Activated CD8-positive, alpha-beta memory T cell treated with anti-CD3 and anti-CD28 coated beads for 36 hours (primary cell): ENCODE measurements at regions not wholly inside any gene's neighbourhood (a gene's known extent, or its start where the extent isn't known, plus 50 kb on each side); places are given as distances from the start of the nearest gene placed in this dataset.

Source experiments
- CTCF ChIA-PET: fragments of 350-600 bp; sonication (Branson Sonifier 250); formaldehyde crosslinking; loops from one replicate; lab custom pipeline; 2021; ENCODE audit warnings: antibody characterized with exemption; lab: Charles Lee
- POLR2A ChIA-PET: fragments of 350-600 bp; sonication (Branson Sonifier 250); formaldehyde crosslinking; loops from one replicate; lab custom pipeline; 2021; ENCODE audit warnings: antibody characterized with exemption; lab: Charles Lee

DNA sequence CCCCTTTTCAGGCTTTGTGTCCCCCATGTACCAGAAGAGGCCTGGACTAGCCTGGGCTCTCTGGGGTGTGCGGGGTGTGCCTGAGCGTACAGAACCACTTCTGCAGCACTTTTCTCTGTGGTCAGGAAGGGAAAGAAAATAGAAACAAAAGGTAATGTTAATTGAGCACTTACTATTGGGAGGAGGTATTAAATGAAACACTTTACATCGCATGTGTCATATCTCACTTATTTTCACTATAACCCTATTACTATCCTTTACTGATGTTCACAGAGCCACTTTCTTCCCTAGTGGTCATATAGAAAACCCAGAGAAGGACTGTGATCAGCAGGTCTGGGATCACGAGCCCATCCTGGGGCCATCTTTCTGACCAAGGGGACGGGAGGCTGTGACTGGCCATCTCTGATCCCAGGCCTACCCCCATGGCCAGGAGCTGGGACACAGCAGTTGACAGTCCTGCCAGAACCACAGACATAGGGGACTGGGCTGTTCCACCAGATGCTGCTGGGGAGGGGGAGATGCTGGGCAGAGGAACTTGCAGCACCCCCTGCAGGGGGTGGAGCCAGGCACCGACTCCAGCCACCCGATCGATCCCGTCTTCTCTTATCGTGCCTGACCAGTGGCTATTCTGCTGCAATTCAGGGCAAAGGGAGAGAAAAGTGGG is 107.6 kb downstream of the VEGFA start:
- POLR2A ChIA-PET: no interaction called here

DNA sequence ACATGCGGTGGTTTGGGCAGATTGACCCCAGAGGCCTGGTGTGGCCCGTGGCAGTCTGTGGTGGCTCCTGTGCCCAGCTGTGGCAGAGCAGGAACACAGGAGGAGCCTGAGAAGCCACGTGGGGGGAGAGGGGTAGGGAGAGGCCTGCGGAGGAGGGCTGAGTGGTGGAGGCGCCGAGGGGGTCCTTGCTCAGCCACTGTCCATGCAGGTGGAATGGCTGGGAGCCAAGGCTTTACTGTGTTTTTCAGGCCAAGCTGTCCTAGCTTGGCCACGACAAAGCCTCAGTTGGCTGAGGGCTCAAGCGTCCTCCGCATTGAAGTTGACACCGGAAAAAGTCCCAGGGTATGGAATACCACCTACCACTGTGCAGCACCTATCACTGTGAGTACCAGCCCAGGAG is 107.0 kb downstream of the VEGFA start:
- ChIA-PET POLR2A (no interaction called here), CTCF (no interaction called here)

More for the DNA sequence above, 107.6 kb downstream of the VEGFA start:
- CTCF ChIA-PET: no interaction called here

DNA sequence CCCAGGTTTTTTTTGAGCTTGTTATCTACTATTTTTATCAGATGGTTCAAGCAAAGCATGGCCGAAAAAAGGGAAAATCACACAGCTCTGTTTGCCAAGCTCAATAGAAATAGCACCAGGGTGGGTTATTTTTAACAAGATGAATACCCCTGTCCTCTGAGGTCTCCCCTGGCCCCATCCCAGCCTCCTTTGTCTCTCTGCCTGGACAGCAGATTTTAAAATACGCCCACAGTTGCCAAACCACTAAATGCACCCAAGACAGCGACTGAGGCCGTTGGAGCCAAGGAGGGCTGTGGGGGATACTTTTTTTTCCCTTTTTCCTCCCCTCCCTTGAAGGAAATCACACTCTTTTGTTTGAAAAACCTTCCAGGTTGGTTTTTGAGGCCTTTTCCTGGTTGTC is 106.6 kb downstream of the VEGFA start:
- ChIA-PET CTCF (no interaction called here), POLR2A (no interaction called here)

DNA sequence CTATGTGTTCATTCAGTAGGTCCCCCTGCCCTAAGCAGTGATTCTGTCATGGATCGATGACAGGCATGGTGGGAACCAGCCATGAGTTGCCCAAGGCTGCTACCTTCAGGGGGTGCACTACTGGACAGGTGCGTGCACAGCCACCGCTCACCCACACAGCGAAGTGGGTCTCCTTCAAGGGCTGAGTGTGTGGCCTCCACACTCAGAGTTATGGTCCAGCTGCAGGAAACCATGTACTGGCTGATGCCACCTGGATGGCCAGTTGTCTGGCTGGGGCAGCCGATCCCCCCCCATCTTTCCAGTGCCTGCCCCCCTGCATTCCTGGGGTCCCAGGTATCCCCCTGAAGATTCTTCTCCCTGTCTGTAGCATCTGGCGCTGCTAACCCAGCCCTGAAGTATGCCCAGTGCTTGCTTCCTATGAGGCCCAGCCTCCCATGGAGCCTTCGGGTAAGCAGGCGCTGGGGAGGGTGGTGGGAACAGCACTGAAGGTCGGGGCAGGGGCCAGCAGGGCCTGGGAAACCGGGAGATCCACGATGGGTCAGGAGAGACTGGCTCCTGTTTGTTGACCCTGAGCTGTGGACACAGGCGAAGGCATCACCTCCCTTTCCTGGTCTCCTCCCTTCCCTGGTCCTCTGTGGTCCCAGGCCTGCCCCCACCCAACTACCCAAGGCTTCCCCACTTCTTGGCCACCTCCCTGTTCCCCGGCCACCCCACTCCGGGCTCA is 106.0 kb downstream of the VEGFA start:
- POLR2A ChIA-PET: no interaction called here
- CTCF ChIA-PET: no interaction called here

DNA sequence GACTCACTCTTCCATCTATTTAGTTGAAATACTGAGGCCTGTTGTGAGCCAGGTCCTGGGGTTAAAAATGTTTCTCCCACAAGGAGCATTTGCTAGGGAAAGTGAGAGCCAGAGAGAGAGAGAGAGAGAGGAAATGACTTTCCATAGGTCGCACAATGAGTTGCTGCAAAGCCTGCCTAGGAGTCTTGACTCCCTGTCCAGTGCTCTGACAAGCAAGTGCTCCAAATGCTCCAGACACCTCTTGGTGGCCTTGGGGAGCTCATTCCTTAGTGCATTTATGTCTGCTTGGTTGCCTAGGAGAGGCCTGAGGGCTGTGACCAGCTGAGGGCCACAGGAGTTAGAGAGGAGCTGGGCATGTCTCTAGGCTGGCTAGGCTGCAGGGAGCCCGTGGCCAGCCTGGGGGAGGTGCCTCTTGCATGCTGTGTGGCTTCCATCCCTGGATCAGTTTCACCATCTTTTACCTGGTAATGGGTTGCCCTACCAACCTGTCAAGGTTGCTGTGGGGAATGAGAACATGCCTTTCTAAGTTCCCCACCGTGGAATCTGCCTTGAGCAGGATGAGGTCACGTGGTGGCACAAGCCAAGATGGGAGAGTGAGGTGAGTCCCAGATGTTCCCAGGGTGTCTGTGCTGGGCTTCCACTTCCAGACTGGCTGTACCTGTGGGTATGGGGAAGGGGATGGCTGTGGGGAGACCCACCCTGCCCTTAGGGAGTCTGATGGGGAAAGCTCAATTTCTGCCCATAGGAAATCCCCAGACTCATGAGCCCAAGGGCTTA is 105.0 kb downstream of the VEGFA start:
- CTCF ChIA-PET: no interaction called here

DNA sequence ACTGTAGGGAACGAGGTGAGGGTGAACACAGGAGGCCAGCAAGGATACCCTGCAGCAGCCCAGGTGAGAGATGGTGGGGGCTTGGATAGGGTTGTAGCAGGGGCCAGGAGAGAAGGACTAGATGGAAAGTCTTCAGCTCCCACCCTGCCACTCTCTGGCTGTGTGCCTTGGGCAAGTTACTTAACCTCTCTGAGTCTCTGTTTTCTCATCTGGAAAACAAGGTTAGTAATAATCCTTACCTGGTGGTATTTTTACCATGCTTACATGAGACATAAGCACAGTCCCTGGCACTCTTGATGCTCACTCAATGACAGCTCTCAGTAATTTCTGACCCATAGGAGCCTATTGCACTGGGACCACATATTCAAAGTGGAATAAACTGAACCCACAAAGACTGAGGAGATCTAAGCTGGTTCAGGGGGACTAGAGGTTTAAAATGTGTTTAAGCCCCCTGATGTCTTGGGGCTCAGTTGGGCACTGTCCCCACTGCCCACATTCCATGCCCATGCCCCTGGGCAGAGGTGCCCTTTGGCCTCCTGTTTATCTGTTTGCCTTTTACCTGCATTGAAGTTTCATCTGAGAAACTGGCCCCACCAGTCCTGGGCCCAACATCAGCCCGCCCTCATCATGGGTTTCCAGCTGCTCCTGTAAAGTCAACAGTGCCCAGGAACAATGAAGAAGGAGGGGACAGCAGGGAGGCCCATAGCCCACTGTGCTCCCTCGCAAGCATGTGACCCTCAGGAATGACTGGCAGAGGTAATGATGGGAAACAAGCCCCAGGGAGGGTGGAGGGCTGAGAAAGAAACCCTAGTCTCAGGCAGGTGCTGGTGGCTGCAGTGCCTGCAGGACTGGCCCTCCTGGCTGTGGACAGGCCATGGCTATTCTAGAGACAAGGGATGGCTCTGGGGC is 104.0 kb downstream of the VEGFA start:
- ChIA-PET CTCF (no interaction called here), POLR2A (no interaction called here)

More for the DNA sequence above, 105.0 kb downstream of the VEGFA start:
- POLR2A ChIA-PET: no interaction called here

DNA sequence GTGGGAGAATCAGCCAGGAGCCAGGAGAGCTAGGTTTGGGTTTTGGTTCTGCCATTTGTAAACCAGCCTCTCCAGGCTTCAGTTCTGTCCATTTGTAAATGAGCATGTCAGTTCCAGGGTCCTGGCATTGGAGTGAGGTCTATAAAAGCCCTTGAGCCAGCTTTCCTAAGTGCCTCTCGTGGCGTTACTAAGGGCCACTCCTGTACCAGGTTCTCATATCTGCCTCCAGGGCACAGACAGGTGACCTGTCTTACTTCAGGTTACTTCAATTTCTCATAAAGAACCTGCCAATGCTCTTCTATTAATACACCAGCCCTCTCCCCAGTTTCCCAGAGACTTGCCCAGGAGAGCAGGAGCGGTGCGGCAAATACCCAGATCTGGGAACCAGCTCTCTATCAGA is 101.9 kb downstream of the VEGFA start:
- POLR2A ChIA-PET: no interaction called here
- CTCF ChIA-PET: no interaction called here

DNA sequence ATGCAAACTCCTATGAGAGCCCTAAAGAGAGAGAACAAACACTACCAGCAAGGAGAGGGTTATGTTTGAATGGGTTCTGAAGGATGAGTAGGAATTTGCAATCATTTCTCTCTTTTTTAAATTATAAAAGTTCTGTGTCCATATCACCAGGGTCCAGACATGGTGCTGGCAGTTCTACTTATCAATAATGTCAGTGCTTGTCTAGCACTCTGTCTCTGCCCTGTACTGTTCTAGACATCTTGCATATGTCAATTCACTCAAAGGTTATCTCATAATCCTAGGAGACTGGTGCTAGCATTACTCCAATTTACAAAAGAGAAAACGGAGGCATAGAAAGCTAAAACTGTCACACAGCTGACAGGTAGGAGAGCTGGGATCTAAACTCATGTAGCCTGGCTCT is 101.3 kb downstream of the VEGFA start:
- ChIA-PET POLR2A (no interaction called here), CTCF (no interaction called here)

DNA sequence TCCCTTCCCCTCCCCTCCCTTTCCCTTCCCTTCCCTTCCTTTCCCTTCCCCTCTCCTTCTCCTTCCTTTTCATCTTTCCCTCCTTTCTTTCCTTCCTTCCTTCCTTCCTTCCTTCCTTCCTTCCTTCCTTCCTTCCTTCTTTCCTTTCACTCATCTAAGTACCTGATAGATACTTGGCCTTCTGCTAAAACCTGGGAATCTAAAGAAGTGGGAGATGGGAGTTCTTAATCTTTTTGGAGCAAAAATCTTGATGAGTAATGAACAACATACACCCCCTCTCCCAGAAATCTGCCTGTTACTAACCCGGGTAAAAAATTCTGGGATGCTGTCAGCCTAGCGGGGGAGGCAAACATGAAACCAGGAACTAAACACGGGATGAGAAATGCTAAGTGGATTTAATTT is 100.7 kb downstream of the VEGFA start:
- POLR2A ChIA-PET: no interaction called here
- CTCF ChIA-PET: no interaction called here

DNA sequence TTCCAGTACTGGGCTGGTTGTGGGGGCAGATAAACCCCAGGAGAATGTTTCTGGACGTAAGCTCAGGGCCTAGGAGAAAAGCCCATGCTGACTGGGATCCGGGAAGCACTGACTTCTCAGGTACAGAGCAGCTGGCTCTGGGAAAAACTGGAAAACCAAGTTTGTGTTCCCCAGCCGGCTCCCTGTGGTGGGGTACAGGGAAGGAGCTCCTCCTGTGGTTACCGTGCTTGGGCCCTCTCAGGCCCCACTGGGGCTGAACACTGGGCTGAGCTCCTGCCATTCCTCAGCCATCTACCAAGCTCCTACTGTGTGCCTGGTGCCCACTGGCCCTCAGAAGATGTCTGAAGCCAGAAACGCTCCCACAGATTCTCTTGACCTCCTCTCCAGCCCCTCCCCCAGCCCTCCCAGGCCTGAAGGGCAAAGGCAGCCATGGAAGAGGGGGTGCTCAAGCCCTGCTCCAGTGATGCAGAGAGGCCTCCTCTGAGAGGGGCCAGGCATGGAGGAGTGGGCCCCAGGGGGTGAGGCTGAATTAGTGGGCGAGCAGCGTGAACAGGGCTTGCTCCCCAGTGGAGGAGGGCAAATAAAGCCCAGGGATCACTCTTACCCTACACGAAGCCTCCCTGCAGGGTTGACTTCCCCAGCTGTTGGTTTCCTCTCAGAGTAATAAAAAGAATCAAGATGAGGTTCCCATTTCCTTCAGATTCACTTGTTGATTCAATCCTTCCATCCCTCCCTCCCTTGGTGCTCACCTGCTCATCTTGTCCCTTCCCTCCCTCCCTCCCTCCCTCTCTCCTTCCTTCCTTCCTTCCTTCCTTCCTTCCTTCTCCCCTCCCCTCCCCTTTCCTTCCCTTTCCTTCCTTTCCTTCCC is 100.0 kb downstream of the VEGFA start:
- CTCF ChIA-PET: no interaction called here
- POLR2A ChIA-PET: no interaction called here

DNA sequence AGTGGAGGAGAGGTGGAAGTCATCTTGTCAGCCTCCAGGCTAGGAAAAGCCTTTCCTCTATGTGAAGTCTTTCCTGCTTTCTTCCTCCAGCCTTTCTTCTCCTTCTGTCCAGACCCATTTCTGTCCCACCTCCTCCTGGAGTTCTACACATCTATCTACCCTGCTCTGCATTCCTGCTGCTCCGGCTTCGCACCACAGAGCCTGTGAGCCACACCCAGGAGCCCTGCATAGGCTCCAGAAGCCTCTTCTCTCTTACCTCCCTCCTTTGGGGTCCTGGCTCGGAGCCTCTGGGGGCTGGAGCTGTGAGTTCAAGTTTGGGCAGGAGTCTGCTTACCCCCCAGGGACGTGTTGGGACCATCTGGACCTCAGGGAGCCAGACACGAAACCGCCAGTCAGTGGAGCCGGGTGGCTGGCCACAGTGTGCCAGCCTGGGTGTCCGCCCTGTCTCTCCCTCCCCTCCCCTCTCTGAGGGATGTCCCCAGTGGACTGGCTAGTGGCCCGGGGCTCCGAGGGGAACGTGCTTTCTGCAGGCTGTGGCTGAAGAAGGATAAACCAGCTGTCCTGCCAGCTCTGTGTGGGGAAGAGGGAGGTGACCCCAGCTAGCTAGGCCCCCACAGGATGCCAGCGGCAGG is 99.2 kb downstream of the VEGFA start:
- ChIA-PET POLR2A (no interaction called here), CTCF (no interaction called here)

DNA sequence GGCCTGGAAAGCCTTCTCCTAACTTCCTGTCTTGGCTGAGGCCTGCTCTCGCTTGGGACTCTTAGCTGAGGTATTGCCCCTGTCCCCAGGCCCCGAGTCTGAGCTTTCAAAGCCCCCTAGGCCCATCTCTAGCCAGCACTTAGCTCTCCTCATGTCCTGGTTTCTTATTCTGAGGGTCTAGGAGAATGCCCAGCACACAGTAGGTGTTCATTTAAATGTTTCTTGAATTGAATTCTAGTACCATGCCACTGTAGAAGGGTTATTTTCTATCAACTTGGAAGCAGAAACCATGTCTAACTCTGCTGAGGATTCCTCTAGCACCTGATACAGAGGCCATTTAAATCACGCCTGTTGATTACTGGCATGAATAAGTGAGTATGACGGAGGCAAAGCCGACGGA is 98.5 kb downstream of the VEGFA start:
- ChIA-PET POLR2A (no interaction called here), CTCF (no interaction called here)

DNA sequence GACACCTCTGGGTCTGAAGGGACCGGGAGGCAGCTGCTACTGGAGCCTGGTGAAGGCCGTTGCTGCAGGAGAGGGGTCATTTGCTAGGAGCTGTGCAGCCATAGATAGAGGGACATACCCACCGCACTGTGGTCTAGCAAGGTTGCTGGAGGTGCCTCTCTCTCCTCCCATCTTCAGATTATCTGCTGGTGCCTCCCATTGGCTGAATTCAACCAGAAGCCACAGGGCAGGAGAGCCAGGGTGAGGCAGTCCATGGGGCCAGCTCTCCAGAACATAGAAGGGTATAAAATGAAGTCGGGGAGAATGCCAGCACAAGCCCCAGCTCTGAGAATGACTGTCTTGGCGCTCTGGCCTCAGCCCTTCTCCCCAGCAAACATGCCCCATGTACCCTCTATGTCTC is 98.0 kb downstream of the VEGFA start:
- ChIA-PET CTCF (no interaction called here), POLR2A (no interaction called here)

DNA sequence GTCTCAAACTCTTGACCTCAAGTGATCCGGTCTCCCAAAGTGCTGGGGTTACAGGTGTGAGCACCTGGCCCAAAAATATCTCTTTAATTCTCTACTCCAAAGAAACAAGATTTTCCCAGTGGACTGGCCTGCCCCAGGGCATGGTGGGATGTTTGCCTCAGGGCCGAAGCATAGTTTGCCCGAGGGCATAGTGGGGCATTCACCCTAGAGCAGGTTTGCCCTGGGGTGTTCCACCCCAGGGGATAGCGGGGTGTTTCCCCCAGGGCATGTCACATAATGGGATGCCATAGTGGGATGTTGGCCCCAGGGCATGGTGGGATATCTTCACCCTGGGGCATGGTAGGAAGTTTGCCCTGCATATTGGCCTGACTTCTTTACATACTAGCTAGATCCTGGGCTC is 97.2 kb downstream of the VEGFA start:
- CTCF ChIA-PET: no interaction called here
- POLR2A ChIA-PET: no interaction called here

DNA sequence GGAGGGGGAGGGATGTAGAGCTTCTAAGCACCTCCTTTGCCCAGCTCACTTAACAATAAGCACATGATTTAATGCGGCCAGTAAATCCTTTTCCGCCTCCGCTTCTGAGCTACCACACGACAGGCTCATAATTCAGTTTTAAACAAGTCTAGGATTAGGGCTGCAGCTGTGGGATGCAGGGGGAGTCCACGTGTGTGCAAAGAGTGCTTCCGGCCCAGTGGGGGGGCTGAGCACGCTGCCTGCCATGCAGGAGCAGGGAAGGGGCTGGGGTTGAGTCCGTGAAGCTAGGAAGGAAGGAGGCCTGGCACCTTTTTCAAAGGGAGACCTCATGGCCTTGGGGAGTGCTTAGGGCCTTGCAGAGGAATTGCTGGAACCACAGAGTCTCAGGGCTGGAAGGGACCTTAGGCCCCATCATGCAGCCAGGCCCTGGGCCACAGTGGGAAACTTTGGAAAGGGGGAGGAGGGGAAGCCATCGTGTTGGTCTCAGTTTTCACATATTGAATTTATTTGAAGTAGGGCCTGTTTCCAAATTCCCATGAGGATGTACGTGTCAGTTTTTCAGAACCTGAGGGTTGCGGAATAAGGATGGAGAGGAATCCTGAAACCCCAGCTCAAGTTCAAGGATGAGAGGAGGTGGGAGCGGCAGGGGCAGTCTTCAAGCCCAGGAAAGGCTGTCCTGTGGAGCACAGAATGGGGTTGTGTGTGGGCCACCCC is 96.1 kb downstream of the VEGFA start:
- CTCF ChIA-PET: no interaction called here
- POLR2A ChIA-PET: no interaction called here

DNA sequence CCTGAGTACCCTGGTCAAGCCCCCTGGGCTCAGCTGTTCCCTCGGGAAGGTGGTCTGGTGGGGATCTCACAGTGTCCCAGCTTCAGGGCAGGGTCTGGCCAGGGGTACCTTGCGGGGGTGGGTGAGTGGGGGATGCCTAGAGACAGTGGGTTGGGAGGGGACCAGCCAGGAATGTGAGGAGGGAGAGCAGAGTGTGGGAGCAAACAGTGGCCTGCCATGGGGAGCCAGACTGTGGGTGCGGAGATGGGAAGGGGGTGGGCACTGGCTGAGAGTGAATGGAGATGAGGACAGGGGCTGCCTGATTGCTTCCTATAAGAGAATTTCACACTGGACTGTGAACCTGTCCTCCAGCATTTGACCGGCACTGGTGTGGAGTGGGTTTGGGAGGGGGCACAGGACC is 95.1 kb downstream of the VEGFA start:
- ChIA-PET POLR2A (interaction anchor here (0.6 kb wide), 1 partner anchor 29 kb away, joined by 4 read pairs; no protein-coding TSS in a partner anchor), CTCF (no interaction called here)

DNA sequence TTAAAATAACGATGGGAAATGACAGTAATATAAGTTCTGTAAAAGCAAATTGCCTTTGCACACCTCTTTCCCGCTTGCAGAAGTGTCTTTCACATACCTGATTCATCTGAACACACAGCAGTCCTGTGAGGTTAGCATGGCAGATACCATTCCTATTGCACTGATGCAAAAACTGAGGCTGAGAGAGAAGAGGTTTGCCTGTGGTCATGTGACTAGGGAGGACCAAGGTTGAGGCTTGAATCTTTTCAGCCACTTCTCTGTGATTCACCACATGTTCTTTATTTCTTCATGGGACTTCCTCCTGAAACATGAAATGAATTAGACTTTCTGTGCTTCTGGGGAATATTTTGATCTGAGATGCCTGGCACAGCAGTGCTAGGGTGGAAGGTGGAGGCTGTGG is 92.9 kb downstream of the VEGFA start:
- CTCF ChIA-PET: no interaction called here
- POLR2A ChIA-PET: no interaction called here
